OCI-LY3 (cell line): ENCODE measurements at regions not wholly inside any gene's neighbourhood (a gene's known extent, or its start where the extent isn't known, plus 50 kb on each side); places are given as distances from the start of the nearest gene placed in this dataset.

ENCODE experiments used
- CTCF ChIP-seq: fragments of 200-600, 300-600 bp; sonication (generic); IDR thresholded peaks from 2 replicates; pipeline ENCODE4 v1.5.1; 2014; ENCODE audit warnings: antibody characterized with exemption, low read length, low read depth
- EZH2phosphoT487 ChIP-seq: fragments of 200-600 bp; shearing (Covaris generic); IDR thresholded peaks from 2 replicates; pipeline ENCODE4 v1.6.1; 2018; ENCODE audit warnings: antibody characterized with exemption, mixed run types, low read depth

- TF ChIP-seq CTCF (no peak), EZH2phosphoT487 (no peak)
Measured at GRCh38 chr6:17004269-17004668, 97.6 kb upstream of the STMND1 start.
